GM12873 (cell line): ENCODE measurements at regions not wholly inside any gene's neighbourhood (a gene's known extent, or its start where the extent isn't known, plus 50 kb on each side); places are given as distances from the start of the nearest gene placed in this dataset.

Source experiments
- TF ChIP-seq, protein P1 (sequence below): IDR thresholded peaks from 2 replicates; pipeline ENCODE4 v1.5.1; 2012; ENCODE audit warnings: low read depth, mild to moderate bottlenecking, moderate library complexity, low read length, control low read depth; ENCODE audit not compliant: insufficient read depth; ENCODE audit errors: missing control alignments

- TF ChIP-seq, protein P1, sequence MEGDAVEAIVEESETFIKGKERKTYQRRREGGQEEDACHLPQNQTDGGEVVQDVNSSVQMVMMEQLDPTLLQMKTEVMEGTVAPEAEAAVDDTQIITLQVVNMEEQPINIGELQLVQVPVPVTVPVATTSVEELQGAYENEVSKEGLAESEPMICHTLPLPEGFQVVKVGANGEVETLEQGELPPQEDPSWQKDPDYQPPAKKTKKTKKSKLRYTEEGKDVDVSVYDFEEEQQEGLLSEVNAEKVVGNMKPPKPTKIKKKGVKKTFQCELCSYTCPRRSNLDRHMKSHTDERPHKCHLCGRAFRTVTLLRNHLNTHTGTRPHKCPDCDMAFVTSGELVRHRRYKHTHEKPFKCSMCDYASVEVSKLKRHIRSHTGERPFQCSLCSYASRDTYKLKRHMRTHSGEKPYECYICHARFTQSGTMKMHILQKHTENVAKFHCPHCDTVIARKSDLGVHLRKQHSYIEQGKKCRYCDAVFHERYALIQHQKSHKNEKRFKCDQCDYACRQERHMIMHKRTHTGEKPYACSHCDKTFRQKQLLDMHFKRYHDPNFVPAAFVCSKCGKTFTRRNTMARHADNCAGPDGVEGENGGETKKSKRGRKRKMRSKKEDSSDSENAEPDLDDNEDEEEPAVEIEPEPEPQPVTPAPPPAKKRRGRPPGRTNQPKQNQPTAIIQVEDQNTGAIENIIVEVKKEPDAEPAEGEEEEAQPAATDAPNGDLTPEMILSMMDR, result no peak
Measured at GRCh38 chr5:114561415-114561814, 199.5 kb downstream of the KCNN2 start.
